Right kidney (tissue), 1 donor: ENCODE measurements at regions not wholly inside any gene's neighbourhood (a gene's known extent, or its start where the extent isn't known, plus 50 kb on each side); places are given as distances from the start of the nearest gene placed in this dataset.
"Not testable (repeated sequence)": the region's sequence is repeated elsewhere in the genome, so short reads cannot be mapped to it uniquely, and the experiment has no call there.

ENCODE experiments used
- DNase-seq: peaks from one replicate; pipeline ENCODE4 v3.0.0-alpha.2; 2016

GRCh38 chr9:97099540-97099939, 60.6 kb upstream of the CTSV start:
- DNase-seq: not testable (repeated sequence)

- no peak for DNase-seq
Observed at GRCh38 chr9:97096793-97097192, 57.9 kb upstream of the CTSV start.

GRCh38 chr9:97089361-97089760, 50.4 kb upstream of the CTSV start:
- DNase-seq: peak; percentile 19
